ENCODE measurements at regions not wholly inside any gene's neighbourhood (a gene's known extent, or its start where the extent isn't known, plus 50 kb on each side); places are given as distances from the start of the nearest gene placed in this dataset.
"Not testable (repeated sequence)": the region's sequence is repeated elsewhere in the genome, so short reads cannot be mapped to it uniquely, and the experiment has no call there.

- Histone ChIP-seq H3K9me3 (replicated peaks in 1 of 11) (peaks cover 0 to 36% (median 0%) of the 10 kb centered on the region in 11 experiments; a peak in 7 of 22 replicates), H3K27ac (peak overlapping the region in 10 of 11 experiments; percentile 60 to 82 (median 78); a peak in 20 of 22 replicates), H4K20me1 (no peaks in the 10 kb centered on the region), H3K4me2 (peak overlapping the region; percentile 83 to 95 (median 89)), H3K4me3 (peak overlapping the region in 8 of 10 experiments; percentile 9 to 56 (median 36); a peak in 10 of 20 replicates), H3K9ac (peak overlapping the region in 10 of 11 experiments; percentile 17 to 73 (median 61); a peak in 14 of 22 replicates), H3K4me1 (peaks cover 47 to 83% (median 74%) of the 10 kb centered on the region in 10 experiments), H3K27me3 (no peaks in the 10 kb centered on the region), H3K36me3 (no peaks in the 10 kb centered on the region)
- peak in 10 of 11 experiments; percentile 51 to 91 (median 81); a peak in 18 of 22 replicates for TF ChIP-seq Cebpa-rat (IDR thresholded peaks at IDR 0.05)
Measured at GRCh38 chr9:108784998-108785397, 70.8 kb downstream of the ACTL7B start.

DNA sequence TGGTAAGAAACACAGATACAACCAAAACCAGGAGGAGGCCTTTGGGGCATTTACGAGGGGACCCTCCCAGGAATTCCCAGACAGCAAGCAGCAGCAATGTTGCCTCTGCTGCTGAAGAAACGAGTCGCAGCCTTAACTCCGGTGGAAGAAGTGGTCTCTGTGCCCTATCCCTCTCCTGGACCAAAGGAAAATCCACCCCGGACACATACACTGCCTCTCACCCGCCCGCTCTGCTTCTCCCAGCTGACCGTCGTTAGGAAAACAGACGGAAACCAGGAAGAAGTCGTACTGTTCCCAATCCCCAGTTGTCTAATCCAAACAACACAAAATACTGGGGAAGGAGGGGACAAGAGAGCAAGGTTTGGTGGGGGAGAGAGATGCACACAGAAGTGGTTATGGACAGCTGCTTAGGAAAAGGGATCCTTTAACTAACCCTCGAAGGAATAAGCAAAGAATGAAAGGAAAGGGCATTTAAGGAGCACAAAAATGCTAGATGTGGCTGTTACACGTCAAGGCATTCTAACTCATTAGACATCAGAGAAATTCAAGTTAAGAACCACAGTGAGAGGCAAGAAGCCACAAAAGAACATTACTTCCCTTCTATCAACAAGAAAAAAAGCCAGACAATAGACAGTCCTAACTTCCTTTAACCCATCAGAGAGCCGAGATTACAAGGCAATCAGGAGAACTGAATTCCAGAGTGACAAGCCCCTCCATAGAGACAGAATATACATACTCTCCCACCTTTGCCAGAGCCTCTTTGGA, 71.9 kb downstream of the ACTL7B start:
- H4K20me1 ChIP-seq: no peaks in the 10 kb centered on the region
- no peaks in the 10 kb centered on the region for H3K36me3 ChIP-seq
- H3K4me1 ChIP-seq: peaks cover 49 to 94% (median 80%) of the 10 kb centered on the region in 10 experiments
- H3K27ac ChIP-seq: peak overlapping the region in 10 of 11 experiments; percentile 60 to 82 (median 78); a peak in 19 of 22 replicates
- peak overlapping the region in 10 of 11 experiments; percentile 23 to 73 (median 65); a peak in 18 of 22 replicates for H3K9ac ChIP-seq
- TF ChIP-seq Cebpa-rat (IDR thresholded peaks at IDR 0.05): no peak
- H3K27me3 ChIP-seq: no peaks in the 10 kb centered on the region
- H3K4me3 ChIP-seq: peak overlapping the region in 4 of 10 experiments; percentile 3 to 42 (median 25); a peak in 3 of 20 replicates
- H3K9me3 ChIP-seq (replicated peaks in 1 of 11): peaks cover 0 to 28% (median 0%) of the 10 kb centered on the region in 11 experiments; a peak in 7 of 22 replicates
- peak overlapping the region; percentile 83 to 95 (median 89) for H3K4me2 ChIP-seq

DNA sequence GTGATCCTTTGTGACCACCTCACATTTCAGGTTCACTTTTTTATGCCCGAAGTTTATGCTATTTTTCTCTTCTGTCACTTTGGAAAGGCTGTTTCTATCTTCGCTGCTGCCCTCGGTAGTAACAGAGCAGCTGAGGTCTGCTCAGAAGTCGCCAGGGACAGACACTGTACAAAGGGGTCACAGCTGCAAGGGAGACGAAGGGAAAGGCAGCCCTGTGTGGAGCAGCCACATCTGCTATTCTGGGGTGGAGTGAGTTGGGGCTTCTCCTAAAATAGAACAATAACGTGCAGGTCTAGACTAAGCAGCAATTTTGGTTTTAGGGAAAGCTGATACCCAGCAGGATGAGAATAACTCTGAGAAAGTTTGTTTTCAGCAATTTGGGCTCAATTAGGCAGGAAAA, 72.5 kb downstream of the ACTL7B start:
- Histone ChIP-seq H3K4me3 (peak overlapping the region in 4 of 10 experiments; percentile 9 to 39 (median 14); a peak in 5 of 20 replicates), H3K4me2 (peak overlapping the region; percentile 83 to 95 (median 89))

GRCh38 chr9:108780942-108781734, 74.6 kb downstream of the ACTL7B start:
- H3K36me3 ChIP-seq: no peaks in the 10 kb centered on the region
- H4K20me1 ChIP-seq: no peaks in the 10 kb centered on the region
- peak overlapping the region; percentile 52 to 95 (median 86); a peak in 21 of 22 replicates for H3K4me2 ChIP-seq
- no peak for TF ChIP-seq Cebpa-rat (IDR thresholded peaks at IDR 0.05)
- peaks cover 0 to 12% (median 0%) of the 10 kb centered on the region in 11 experiments; a peak in 5 of 22 replicates for H3K9me3 ChIP-seq (replicated peaks in 1 of 11)
- peaks cover 52 to 89% (median 77%) of the 10 kb centered on the region in 10 experiments for H3K4me1 ChIP-seq
- H3K27me3 ChIP-seq: no peaks in the 10 kb centered on the region
- H3K4me3 ChIP-seq: no peak overlapping the region
- peak overlapping the region in 9 of 11 experiments; percentile 6 to 61 (median 48); a peak in 13 of 22 replicates for H3K27ac ChIP-seq
- peak overlapping the region in 5 of 11 experiments; percentile 2 to 16 (median 13); a peak in 4 of 22 replicates for H3K9ac ChIP-seq

More for the DNA sequence above, 72.5 kb downstream of the ACTL7B start:
- Histone ChIP-seq H3K27me3 (no peaks in the 10 kb centered on the region), H3K9ac (peak overlapping the region in 10 of 11 experiments; percentile 21 to 73 (median 65); a peak in 19 of 22 replicates), H4K20me1 (no peaks in the 10 kb centered on the region), H3K4me1 (peaks cover 55 to 100% (median 85%) of the 10 kb centered on the region in 10 experiments), H3K36me3 (no peaks in the 10 kb centered on the region), H3K9me3 (replicated peaks in 1 of 11) (peaks cover 0 to 24% (median 0%) of the 10 kb centered on the region in 11 experiments; a peak in 6 of 22 replicates), H3K27ac (peak overlapping the region in 10 of 11 experiments; percentile 60 to 82 (median 78); a peak in 18 of 22 replicates)
- no peak for TF ChIP-seq Cebpa-rat (IDR thresholded peaks at IDR 0.05)

- Histone ChIP-seq H3K27me3 (no peaks in the 10 kb centered on the region), H3K4me3 (no peak overlapping the region), H3K4me2 (peak overlapping the region in 6 of 11 experiments; percentile 34 to 86 (median 54); a peak in 8 of 22 replicates), H3K27ac (peak overlapping the region in 4 of 11 experiments; percentile 10 to 45 (median 26); a peak in 5 of 22 replicates), H3K9ac (no peak overlapping the region), H3K4me1 (peaks cover 38 to 75% (median 67%) of the 10 kb centered on the region in 10 experiments), H4K20me1 (no peaks in the 10 kb centered on the region), H3K9me3 (replicated peaks in 1 of 11) (peaks cover 0 to 3% (median 0%) of the 10 kb centered on the region in 11 experiments; a peak in 4 of 22 replicates), H3K36me3 (no peaks in the 10 kb centered on the region)
- TF ChIP-seq Cebpa-rat (IDR thresholded peaks at IDR 0.05): no peak
Measured at GRCh38 chr9:108779551-108780325, 76.0 kb downstream of the ACTL7B start.

DNA sequence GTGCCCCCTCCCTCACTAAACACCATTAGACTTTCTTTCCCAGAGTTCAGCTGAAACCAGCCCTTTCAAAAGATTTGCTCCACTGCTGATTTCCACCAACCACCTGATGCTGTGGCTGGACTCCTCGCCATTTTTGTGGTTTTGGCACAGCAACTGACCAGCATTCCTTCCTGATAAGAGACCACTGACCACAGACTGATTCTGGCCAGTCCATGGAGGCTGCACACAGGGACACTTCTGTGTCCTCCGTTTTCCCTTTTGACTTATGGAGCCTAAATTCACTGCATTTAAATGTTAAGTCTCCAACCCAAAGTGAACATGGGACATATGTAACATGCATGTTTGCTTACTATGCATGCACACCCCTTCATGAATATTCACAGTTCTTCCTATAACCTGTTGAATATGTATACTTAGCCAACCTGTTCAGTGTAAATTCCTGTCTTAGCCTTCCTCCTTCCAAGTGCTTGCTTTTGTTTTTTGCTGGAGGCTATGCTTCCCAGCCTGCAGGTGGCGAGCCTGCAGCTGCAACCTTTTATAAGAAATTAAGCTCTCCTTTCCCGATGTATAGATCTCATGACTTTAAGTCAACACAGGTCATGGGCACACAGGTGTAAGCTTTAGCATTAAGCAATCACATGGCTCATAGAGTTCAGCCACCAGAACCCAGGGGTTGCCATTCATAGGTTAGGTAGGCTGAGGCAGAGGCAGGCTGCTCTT, 78.7 kb downstream of the ACTL7B start:
- peaks cover 0 to 11% (median 0%) of the 10 kb centered on the region in 11 experiments; a peak in 4 of 22 replicates for H3K9me3 ChIP-seq (replicated peaks in 1 of 11)
- H3K27ac ChIP-seq: no peak overlapping the region
- no peak overlapping the region for H3K9ac ChIP-seq
- no peaks in the 10 kb centered on the region for H4K20me1 ChIP-seq
- H3K4me2 ChIP-seq: peak overlapping the region in 5 of 11 experiments; percentile 6 to 30 (median 18); a peak in 7 of 22 replicates
- no peaks in the 10 kb centered on the region for H3K27me3 ChIP-seq
- no peaks in the 10 kb centered on the region for H3K36me3 ChIP-seq
- TF ChIP-seq Cebpa-rat (IDR thresholded peaks at IDR 0.05): no peak
- H3K4me1 ChIP-seq: peaks cover 13 to 49% (median 40%) of the 10 kb centered on the region in 10 experiments
- H3K4me3 ChIP-seq: no peak overlapping the region

DNA sequence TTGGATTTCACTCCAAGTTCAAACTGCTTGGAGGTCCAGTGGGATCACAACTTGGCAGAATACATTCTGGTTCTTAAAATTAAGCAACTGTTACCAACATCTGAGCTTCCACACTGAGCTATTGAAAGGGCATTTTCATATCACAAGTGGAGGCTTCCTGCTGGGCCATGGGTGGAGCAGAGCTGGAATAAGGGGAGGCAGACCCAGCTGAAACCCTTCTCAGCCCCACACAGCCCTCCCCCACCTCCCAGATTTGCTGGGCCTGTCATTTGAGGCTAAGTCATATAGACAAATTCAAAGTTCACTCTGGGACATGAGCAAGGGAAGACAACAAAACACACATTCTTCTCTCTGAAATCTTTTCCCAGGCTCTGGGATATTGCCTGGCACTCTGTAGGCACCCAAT, 79.9 kb downstream of the ACTL7B start:
- no peak for TF ChIP-seq Cebpa-rat (IDR thresholded peaks at IDR 0.05)
- H3K9me3 ChIP-seq (replicated peaks in 1 of 11): peaks cover 0 to 11% (median 0%) of the 10 kb centered on the region in 11 experiments; a peak in 4 of 22 replicates
- no peak overlapping the region for H3K9ac ChIP-seq

GRCh38 chr9:108774088-108774487, 81.7 kb downstream of the ACTL7B start:
- not testable (repeated sequence) for H3K9ac ChIP-seq, H3K36me3 ChIP-seq, H3K4me3 ChIP-seq, H3K27ac ChIP-seq, H3K27me3 ChIP-seq, H4K20me1 ChIP-seq, H3K4me2 ChIP-seq
- Histone ChIP-seq H3K9me3 (replicated peaks in 1 of 11) (peaks cover 8 to 25% (median 12%) of the 10 kb centered on the region in 11 experiments; a peak in 21 of 22 replicates), H3K4me1 (peaks cover 0 to 20% (median 18%) of the 10 kb centered on the region in 10 experiments; a peak in 15 of 20 replicates)

More for the DNA sequence above, 79.9 kb downstream of the ACTL7B start:
- H4K20me1 ChIP-seq: no peaks in the 10 kb centered on the region
- no peak overlapping the region for H3K4me3 ChIP-seq
- H3K36me3 ChIP-seq: no peaks in the 10 kb centered on the region
- H3K27me3 ChIP-seq: no peaks in the 10 kb centered on the region
- no peak overlapping the region for H3K4me2 ChIP-seq
- no peak overlapping the region for H3K27ac ChIP-seq
- H3K4me1 ChIP-seq: peaks cover 1 to 37% (median 28%) of the 10 kb centered on the region in 10 experiments; a peak in 19 of 20 replicates

Measured in BLaER1 treated with 17β-estradiol and CSF1 and Interleukin-3, amounts not matched to agents 10 nM and 100 nM (cell line).